Astrocyte (in vitro differentiated cells and primary cell): ENCODE measurements at regions not wholly inside any gene's neighbourhood (a gene's known extent, or its start where the extent isn't known, plus 50 kb on each side); places are given as distances from the start of the nearest gene placed in this dataset.
A peak's percentile ranks its signal among the peaks of the same experiment; 100 is the strongest.

ENCODE experiments used
- DNase-seq: peaks from one replicate; pipeline ENCODE4 v3.0.0-alpha.2; 2010; ENCODE audit warnings: low read depth
- FAIRE-seq: peaks from 2 replicates; lab custom pipeline; 2011; peaks lifted over from hg19 to GRCh38; lab: Jason Lieb, UNC
- H2AFZ ChIP-seq: 2 replicates; pipeline ENCODE4 v1.6.0; 2012; ENCODE audit warnings: low read depth, low read length, inconsistent platforms
- H3K27ac ChIP-seq: 2 replicates; pipeline ENCODE4 v1.5.1; 2011; ENCODE audit warnings: low read depth, low read length, inconsistent platforms
- H3K27me3 ChIP-seq: 2 replicates; pipeline ENCODE4 v1.6.0; 2011; ENCODE audit warnings: low read length, inconsistent platforms; ENCODE audit not compliant: insufficient read depth
- H3K36me3 ChIP-seq: 2 replicates; pipeline ENCODE4 v1.5.1; 2011; ENCODE audit warnings: low read length, inconsistent platforms; ENCODE audit not compliant: insufficient read depth
- H3K4me1 ChIP-seq: 2 replicates; pipeline ENCODE4 v1.5.1; 2011; ENCODE audit warnings: low read length, inconsistent platforms; ENCODE audit not compliant: insufficient read depth
- H3K4me2 ChIP-seq: 2 replicates; pipeline ENCODE4 v1.6.0; 2012; ENCODE audit warnings: low read length, inconsistent platforms
- H3K4me3 ChIP-seq: 2 replicates; pipeline ENCODE4 v1.5.1; 2011; ENCODE audit warnings: low read depth, mild to moderate bottlenecking, low read length, inconsistent platforms; ENCODE audit not compliant: insufficient read depth
- H3K79me2 ChIP-seq: 2 replicates; pipeline ENCODE4 v1.6.0; 2012; ENCODE audit warnings: mild to moderate bottlenecking, low read length, inconsistent platforms; ENCODE audit not compliant: insufficient read depth
- H3K9ac ChIP-seq: 2 replicates; pipeline ENCODE4 v1.6.0; 2012; ENCODE audit warnings: mild to moderate bottlenecking, low read length, inconsistent platforms
- H3K9me3 ChIP-seq: 2 replicates; pipeline ENCODE4 v1.5.1; 2012; ENCODE audit warnings: low read depth, mild to moderate bottlenecking, low read length, inconsistent platforms; ENCODE audit not compliant: insufficient read depth
- H4K20me1 ChIP-seq: 2 replicates; pipeline ENCODE4 v1.6.0; 2012; ENCODE audit warnings: low read length, inconsistent platforms; ENCODE audit not compliant: insufficient read depth
- H3K27ac Mint-ChIP-seq: one replicate; pipeline ENCODE4 v1.8.0; 2021; ENCODE audit warnings: mild to moderate bottlenecking, mixed read lengths; ENCODE audit not compliant: unreplicated experiment
- H3K27me3 Mint-ChIP-seq: one replicate; pipeline ENCODE4 v1.8.0; 2021; ENCODE audit warnings: low read depth, mixed read lengths; ENCODE audit not compliant: unreplicated experiment
- H3K36me3 Mint-ChIP-seq: one replicate; pipeline ENCODE4 v1.8.0; 2021; ENCODE audit warnings: low read depth, mixed read lengths; ENCODE audit not compliant: unreplicated experiment
- H3K4me1 Mint-ChIP-seq: one replicate; pipeline ENCODE4 v1.8.0; 2021; ENCODE audit warnings: low read depth, mixed read lengths; ENCODE audit not compliant: unreplicated experiment
- H3K4me3 Mint-ChIP-seq: one replicate; pipeline ENCODE4 v1.8.0; 2021; ENCODE audit warnings: mild to moderate bottlenecking, moderate library complexity, mixed read lengths; ENCODE audit not compliant: unreplicated experiment
- H3K9me3 Mint-ChIP-seq: one replicate; pipeline ENCODE4 v1.8.0; 2021; ENCODE audit warnings: mild to moderate bottlenecking, mixed read lengths; ENCODE audit not compliant: unreplicated experiment
- CTCF ChIP-seq: IDR thresholded peaks from 2 replicates; pipeline ENCODE4 v1.5.1; 2011; ENCODE audit warnings: low read depth, mild to moderate bottlenecking, inconsistent platforms, low read length, moderate library complexity; ENCODE audit not compliant: insufficient read depth
- EZH2 ChIP-seq: IDR thresholded peaks from 2 replicates; pipeline ENCODE4 v1.6.1; 2012; ENCODE audit warnings: mild to moderate bottlenecking, low read length, inconsistent platforms; ENCODE audit not compliant: insufficient read depth

DNA sequence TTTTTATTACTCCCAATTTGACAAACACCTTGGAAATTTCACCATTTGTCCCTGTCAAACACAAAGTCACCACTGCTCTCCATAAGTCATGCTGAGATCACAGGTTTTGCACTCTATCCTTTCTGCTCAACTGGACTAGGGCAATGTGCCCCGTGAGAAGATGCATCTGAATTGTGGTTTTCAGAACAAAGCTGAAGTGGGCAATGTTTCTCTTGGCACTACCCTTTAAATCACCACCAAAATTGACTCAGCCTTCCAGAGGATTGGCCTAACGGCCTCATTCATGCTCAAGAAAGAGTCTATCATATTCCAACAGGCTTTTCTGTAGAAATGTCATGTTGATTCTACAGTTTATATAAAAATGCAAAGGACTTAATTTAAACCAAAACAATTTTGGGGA lies 81.0 kb upstream of the TRIO start:
- H3K4me2 ChIP-seq = peak overlapping the region; percentile 7
- no peak overlapping the region for H3K4me3 Mint-ChIP-seq
- no peaks in the 10 kb centered on the region for H4K20me1 ChIP-seq
- H3K4me1 Mint-ChIP-seq = peaks cover 33% of the 10 kb centered on the region
- no peaks in the 10 kb centered on the region for H3K27me3 Mint-ChIP-seq
- no peaks in the 10 kb centered on the region for H3K9me3 ChIP-seq
- H3K36me3 Mint-ChIP-seq = peaks cover 2% of the 10 kb centered on the region
- peak; percentile 57 for DNase-seq
- no peaks in the 10 kb centered on the region for H3K36me3 ChIP-seq
- no peaks in the 10 kb centered on the region for H3K27me3 ChIP-seq
- no peak overlapping the region for H2AFZ ChIP-seq
- TF ChIP-seq CTCF = no peak
- TF ChIP-seq EZH2 = no peak
- no peaks in the 10 kb centered on the region for H3K79me2 ChIP-seq
- H3K9ac ChIP-seq = no peak overlapping the region
- peak overlapping the region; percentile 46 for H3K27ac ChIP-seq
- H3K9me3 Mint-ChIP-seq = peaks cover 2% of the 10 kb centered on the region
- no peak overlapping the region for H3K27ac Mint-ChIP-seq
- no peak overlapping the region for H3K4me3 ChIP-seq
- peak; percentile 26 for FAIRE-seq
- H3K4me1 ChIP-seq = peaks cover 19% of the 10 kb centered on the region

DNA sequence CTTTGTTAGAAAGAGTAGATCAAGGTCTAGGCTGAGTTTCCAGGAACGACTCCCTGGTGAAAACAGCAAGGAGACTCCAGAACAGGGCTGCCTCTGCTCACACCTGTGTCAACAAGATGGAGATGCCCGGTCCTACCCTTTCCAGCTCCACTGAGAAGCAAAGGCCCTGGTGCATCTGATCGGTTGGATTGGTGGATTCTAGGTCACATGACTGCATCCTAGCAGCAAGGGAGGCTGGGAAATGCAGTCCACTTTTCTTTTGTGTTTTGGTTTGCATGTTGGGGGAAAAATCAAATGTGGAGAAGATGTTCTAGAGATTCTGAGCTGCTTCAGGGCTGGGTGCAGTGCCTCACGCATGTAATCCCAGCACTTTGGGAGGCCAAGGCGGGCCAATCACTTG lies 82.0 kb upstream of the TRIO start:
- no peak for DNase-seq
- H2AFZ ChIP-seq = no peak overlapping the region

GRCh38 chr5:14060218-14060617 lies 82.9 kb upstream of the TRIO start:
- FAIRE-seq = no peak
- H3K9me3 Mint-ChIP-seq = peaks cover 2% of the 10 kb centered on the region
- Histone ChIP-seq H3K9me3 (no peaks in the 10 kb centered on the region), H3K36me3 (no peaks in the 10 kb centered on the region), H3K27ac (no peak overlapping the region), H3K4me3 (no peak overlapping the region), H2AFZ (no peak overlapping the region), H3K4me2 (no peak overlapping the region), H3K79me2 (no peaks in the 10 kb centered on the region), H3K9ac (no peak overlapping the region), H3K27me3 (no peaks in the 10 kb centered on the region), H3K4me1 (peaks cover 26% of the 10 kb centered on the region), H4K20me1 (no peaks in the 10 kb centered on the region)
- no peak overlapping the region for H3K27ac Mint-ChIP-seq
- TF ChIP-seq EZH2 (no peak), CTCF (no peak)
- no peak overlapping the region for H3K4me3 Mint-ChIP-seq
- no peak for DNase-seq
- peaks cover 2% of the 10 kb centered on the region for H3K36me3 Mint-ChIP-seq
- no peaks in the 10 kb centered on the region for H3K27me3 Mint-ChIP-seq
- peaks cover 26% of the 10 kb centered on the region for H3K4me1 Mint-ChIP-seq

More for the DNA sequence above, 82.0 kb upstream of the TRIO start:
- Histone ChIP-seq H3K4me2 (no peak overlapping the region), H3K79me2 (no peaks in the 10 kb centered on the region), H3K27ac (no peak overlapping the region), H4K20me1 (no peaks in the 10 kb centered on the region), H3K9ac (no peak overlapping the region), H3K36me3 (no peaks in the 10 kb centered on the region), H3K4me3 (no peak overlapping the region), H3K27me3 (no peaks in the 10 kb centered on the region), H3K4me1 (peaks cover 19% of the 10 kb centered on the region), H3K9me3 (no peaks in the 10 kb centered on the region)
- Mint-ChIP-seq H3K27me3 (no peaks in the 10 kb centered on the region), H3K9me3 (peaks cover 2% of the 10 kb centered on the region), H3K4me1 (peaks cover 28% of the 10 kb centered on the region), H3K36me3 (peaks cover 2% of the 10 kb centered on the region), H3K4me3 (no peak overlapping the region), H3K27ac (no peak overlapping the region)
- no peak for TF ChIP-seq EZH2
- FAIRE-seq = no peak
